Suprapubic skin (tissue), 4 donors: ENCODE measurements at regions not wholly inside any gene's neighbourhood (a gene's known extent, or its start where the extent isn't known, plus 50 kb on each side); places are given as distances from the start of the nearest gene placed in this dataset.

ENCODE experiments used
- DNase-seq, 2 donors: peaks; one replicate each; pipeline ENCODE4 v3.0.0-alpha.2; 2019; ENCODE audit warnings: low spot score in 2 of 2
- H3K27ac ChIP-seq: fragments of 200-600 bp; sonication (generic); one replicate; pipeline ENCODE4 v1.5.1; 2019
- H3K27me3 ChIP-seq: fragments of 200-600 bp; sonication (generic); one replicate; pipeline ENCODE4 v1.5.1; 2019
- H3K36me3 ChIP-seq: fragments of 200-600 bp; sonication (generic); one replicate; pipeline ENCODE4 v1.5.1; 2019
- H3K4me1 ChIP-seq: fragments of 200-600 bp; sonication (generic); one replicate; pipeline ENCODE4 v1.5.1; 2019
- H3K4me3 ChIP-seq: fragments of 200-600 bp; sonication (generic); one replicate; pipeline ENCODE4 v1.5.1; 2019; ENCODE audit warnings: mild to moderate bottlenecking
- H3K9me3 ChIP-seq: fragments of 200-600 bp; sonication (generic); one replicate; pipeline ENCODE4 v1.5.1; 2019
- EP300 ChIP-seq: sonication (generic); formaldehyde crosslinking; IDR thresholded peaks from one replicate; pipeline ENCODE4 v1.6.1; 2017; ENCODE audit warnings: antibody characterized with exemption
- POLR2A ChIP-seq, 2 donors: fragments of 450-650 bp; IDR thresholded peaks; one replicate each; pipeline ENCODE4 v1.6.1; 2017; ENCODE audit warnings: antibody characterized with exemption in 2 of 2, mild to moderate bottlenecking in 2 of 2, moderate library complexity in 2 of 2
- POLR2AphosphoS5 ChIP-seq, 3 donors: sonication (generic); formaldehyde crosslinking; IDR thresholded peaks; one replicate each; pipeline ENCODE4 v1.6.1; 2017; ENCODE audit warnings: antibody characterized with exemption in 3 of 3
- WGBS: methylation state at CpG from one replicate; pipeline ENCODE4 v1.1.5; 2018; 5-methylcytosine and 5-hydroxymethylcytosine counted together
- TF ChIP-seq, protein P1 (sequence below), 2 donors: fragments of 200-600 bp in 1 of 2; fragments of 450-650 bp in 1 of 2; sonication (generic) in 1 of 2; IDR thresholded peaks; one replicate each; pipeline ENCODE4 v1.5.1; 2016 to 2019; ENCODE audit warnings: antibody characterized with exemption in 2 of 2, mild to moderate bottlenecking in 1 of 2, moderate library complexity in 1 of 2

DNA sequence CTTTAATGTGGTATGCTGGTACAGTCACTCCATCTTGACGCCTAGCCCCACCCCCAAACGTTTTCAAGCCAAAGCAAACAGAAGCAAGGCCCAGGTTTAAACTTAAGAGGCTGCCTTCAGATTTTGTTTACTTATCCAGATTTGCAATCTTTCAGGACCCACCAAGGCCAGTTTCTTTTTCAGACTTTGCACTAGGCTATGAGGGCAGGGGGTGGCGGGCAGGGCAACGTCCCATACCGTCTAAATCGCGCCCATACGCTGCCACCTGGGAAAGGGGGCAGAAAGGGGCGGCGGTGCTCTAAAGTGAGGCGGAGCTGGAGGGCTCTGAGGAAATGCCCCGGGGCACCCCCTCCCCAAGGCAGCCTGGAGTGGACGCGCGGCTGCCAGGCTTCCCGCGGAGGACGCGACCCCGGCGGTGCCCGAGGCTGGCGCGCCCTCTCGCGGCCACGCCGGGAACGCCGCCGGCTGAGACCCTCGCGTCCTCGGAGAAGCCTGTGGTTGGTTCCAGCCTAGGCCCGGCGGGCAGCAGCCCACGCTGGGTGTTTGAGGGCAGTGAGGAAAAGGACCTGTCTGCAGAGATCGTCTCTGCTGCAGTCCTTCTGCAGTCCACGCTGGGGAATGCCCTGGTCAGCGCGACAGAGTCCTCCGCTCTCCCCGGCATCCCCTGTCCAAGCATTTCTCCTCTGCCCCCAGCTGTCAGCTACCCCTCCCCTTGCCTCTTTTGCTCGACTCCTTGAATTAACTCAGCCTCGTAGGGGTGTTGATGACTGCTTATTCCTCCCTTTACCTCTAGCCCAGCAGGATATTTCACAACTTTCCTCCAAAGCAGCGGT is 93.7 kb upstream of the PRNP start:
- peak overlapping the region; percentile 44 for H3K4me3 ChIP-seq
- peaks cover 8% of the 10 kb centered on the region for H3K4me1 ChIP-seq
- TF ChIP-seq POLR2A (IDR thresholded peaks at IDR 0.05) (no peak), EP300 (no peak)
- TF ChIP-seq, protein P1, sequence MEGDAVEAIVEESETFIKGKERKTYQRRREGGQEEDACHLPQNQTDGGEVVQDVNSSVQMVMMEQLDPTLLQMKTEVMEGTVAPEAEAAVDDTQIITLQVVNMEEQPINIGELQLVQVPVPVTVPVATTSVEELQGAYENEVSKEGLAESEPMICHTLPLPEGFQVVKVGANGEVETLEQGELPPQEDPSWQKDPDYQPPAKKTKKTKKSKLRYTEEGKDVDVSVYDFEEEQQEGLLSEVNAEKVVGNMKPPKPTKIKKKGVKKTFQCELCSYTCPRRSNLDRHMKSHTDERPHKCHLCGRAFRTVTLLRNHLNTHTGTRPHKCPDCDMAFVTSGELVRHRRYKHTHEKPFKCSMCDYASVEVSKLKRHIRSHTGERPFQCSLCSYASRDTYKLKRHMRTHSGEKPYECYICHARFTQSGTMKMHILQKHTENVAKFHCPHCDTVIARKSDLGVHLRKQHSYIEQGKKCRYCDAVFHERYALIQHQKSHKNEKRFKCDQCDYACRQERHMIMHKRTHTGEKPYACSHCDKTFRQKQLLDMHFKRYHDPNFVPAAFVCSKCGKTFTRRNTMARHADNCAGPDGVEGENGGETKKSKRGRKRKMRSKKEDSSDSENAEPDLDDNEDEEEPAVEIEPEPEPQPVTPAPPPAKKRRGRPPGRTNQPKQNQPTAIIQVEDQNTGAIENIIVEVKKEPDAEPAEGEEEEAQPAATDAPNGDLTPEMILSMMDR (IDR thresholded peaks at IDR 0.05), result peak; percentile 57 to 95
- 35% methylated on average over 10 of the region's 46 CpGs for WGBS
- peaks cover 4% of the 10 kb centered on the region for H3K27me3 ChIP-seq
- H3K36me3 ChIP-seq, result no peaks in the 10 kb centered on the region
- no peaks in the 10 kb centered on the region for H3K9me3 ChIP-seq
- DNase-seq, result no peak
- H3K27ac ChIP-seq, result no peak overlapping the region

DNA sequence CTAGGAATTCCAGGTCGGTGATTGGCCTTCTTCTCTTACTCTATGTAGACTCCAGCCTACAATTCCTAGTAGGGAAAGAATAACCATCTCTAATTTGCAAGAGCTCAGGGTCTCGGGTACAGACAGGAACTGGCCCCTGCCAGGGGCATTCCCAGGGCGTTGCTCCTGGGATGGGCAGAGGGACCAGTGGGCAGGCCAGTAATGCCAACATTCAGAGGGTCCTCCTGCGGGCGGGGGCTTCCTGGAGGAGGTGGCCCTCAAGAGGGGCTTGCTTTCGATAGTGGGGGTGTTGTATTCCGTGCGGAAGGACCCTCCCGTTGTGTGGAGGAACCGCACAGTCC is 94.3 kb upstream of the PRNP start:
- H3K27me3 ChIP-seq, result no peaks in the 10 kb centered on the region
- no peak overlapping the region for H3K27ac ChIP-seq
- no peak for DNase-seq
- H3K4me1 ChIP-seq, result peaks cover 8% of the 10 kb centered on the region
- peak overlapping the region; percentile 44 for H3K4me3 ChIP-seq
- no peaks in the 10 kb centered on the region for H3K9me3 ChIP-seq
- 28% methylated on average over 6 of the region's 10 CpGs for WGBS
- TF ChIP-seq EP300, result no peak
- TF ChIP-seq POLR2AphosphoS5 (IDR thresholded peaks at IDR 0.05), result no peak
- TF ChIP-seq, protein P1 (IDR thresholded peaks at IDR 0.05), result no peak
- TF ChIP-seq POLR2A (IDR thresholded peaks at IDR 0.05), result no peak
- H3K36me3 ChIP-seq, result no peaks in the 10 kb centered on the region

DNA sequence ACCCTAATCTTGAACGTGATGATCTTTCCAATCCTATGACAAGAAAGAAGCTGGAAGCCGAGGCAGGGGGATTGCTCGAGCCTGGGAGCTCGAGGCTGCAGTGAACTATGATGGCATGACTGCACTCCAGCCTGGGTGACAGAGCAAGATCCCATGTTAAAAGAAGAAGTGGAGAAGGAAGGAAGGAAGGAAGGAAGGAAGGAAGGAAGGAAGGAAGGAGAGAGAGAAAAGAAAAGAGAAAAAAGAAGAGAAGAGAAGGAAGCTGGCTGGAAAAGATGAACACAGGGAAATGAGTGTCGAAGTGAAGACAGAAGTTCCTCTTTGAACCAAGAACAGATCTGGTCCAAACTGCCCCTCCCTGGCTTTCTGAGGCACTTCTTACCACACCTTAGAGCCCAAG is 100.5 kb upstream of the PRNP start:
- Histone ChIP-seq H3K36me3 (no peaks in the 10 kb centered on the region), H3K27me3 (peaks cover 11% of the 10 kb centered on the region), H3K9me3 (no peaks in the 10 kb centered on the region), H3K4me3 (no peak overlapping the region), H3K27ac (no peak overlapping the region), H3K4me1 (no peaks in the 10 kb centered on the region)
- DNase-seq, result no peak
- 84% methylated on average over 5 of the region's 5 CpGs for WGBS
- TF ChIP-seq, protein P1 (IDR thresholded peaks at IDR 0.05), result no peak
- TF ChIP-seq EP300, result no peak
- no peak for TF ChIP-seq POLR2A (IDR thresholded peaks at IDR 0.05)
- TF ChIP-seq POLR2AphosphoS5 (IDR thresholded peaks at IDR 0.05), result no peak

DNA sequence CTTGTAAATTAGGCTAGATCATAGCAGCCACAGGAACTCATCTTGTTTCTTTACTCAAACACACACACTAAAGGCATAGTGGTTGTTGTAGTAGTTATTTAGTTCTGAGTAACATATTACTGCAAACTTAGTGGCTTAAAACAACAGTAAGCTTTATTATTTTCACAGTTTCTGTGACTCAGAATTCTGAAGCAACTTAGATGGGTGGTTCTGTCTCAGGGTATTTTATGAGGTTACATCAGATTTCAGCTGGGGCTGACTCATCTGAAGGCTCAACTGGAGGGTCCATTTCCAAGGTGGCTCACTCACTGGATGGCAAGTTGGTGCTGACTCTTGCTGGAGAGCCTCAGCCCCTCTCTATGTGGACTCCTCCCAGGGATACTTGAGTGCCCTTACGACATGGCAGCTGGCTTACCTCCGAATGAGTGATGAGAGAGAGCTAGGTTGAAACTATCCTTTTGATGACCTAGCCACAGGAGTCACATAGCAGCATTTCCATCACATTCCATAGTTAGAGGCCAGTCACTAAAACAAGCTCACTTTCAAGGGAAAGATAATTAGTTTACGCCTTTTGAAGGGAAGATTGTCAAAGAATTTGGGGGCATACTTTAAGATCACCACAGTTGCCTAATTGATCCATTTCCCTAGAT is 101.0 kb upstream of the PRNP start:
- DNase-seq, result no peak
- Histone ChIP-seq H3K27me3 (peaks cover 11% of the 10 kb centered on the region), H3K9me3 (no peaks in the 10 kb centered on the region), H3K4me1 (no peaks in the 10 kb centered on the region), H3K4me3 (no peak overlapping the region), H3K27ac (no peak overlapping the region), H3K36me3 (no peaks in the 10 kb centered on the region)
- no peak for TF ChIP-seq POLR2A (IDR thresholded peaks at IDR 0.05)
- TF ChIP-seq POLR2AphosphoS5 (IDR thresholded peaks at IDR 0.05), result no peak
- TF ChIP-seq EP300, result no peak
- TF ChIP-seq, protein P1 (IDR thresholded peaks at IDR 0.05), result no peak
- WGBS, result 91% methylated on average over 3 of the region's 3 CpGs

DNA sequence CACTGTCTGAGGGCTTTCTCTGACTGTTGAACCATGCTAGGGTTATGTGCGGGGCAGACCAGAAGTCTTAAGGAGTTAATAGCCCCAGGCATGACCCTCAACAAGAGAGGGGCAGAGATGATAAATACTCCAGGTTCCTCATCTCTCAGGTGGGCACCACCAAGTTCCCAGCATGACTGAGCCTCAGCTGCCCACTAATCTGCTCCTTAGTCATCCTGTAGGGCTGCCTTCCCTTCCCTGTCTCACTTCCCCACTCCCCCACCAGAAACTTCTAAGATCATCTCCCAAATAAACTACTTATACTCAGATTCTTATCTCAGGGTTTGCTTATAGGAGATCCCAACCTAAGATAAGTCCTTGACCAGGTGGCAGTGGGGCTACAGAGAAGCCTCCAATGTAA is 101.7 kb upstream of the PRNP start:
- 100% methylated on average over 1 of the region's 1 CpG for WGBS
- Histone ChIP-seq H3K27me3 (peaks cover 11% of the 10 kb centered on the region), H3K9me3 (no peaks in the 10 kb centered on the region), H3K27ac (no peak overlapping the region), H3K4me3 (no peak overlapping the region), H3K36me3 (no peaks in the 10 kb centered on the region), H3K4me1 (no peaks in the 10 kb centered on the region)
- DNase-seq, result no peak
- TF ChIP-seq, protein P1 (IDR thresholded peaks at IDR 0.05), result no peak
- TF ChIP-seq EP300 (no peak), POLR2AphosphoS5 (IDR thresholded peaks at IDR 0.05) (no peak), POLR2A (IDR thresholded peaks at IDR 0.05) (no peak)
